GM18858 (cell line): ENCODE measurements at regions not wholly inside any gene's neighbourhood (a gene's known extent, or its start where the extent isn't known, plus 50 kb on each side); places are given as distances from the start of the nearest gene placed in this dataset.
"Not testable (repeated sequence)": the region's sequence is repeated elsewhere in the genome, so short reads cannot be mapped to it uniquely, and the experiment has no call there.

Experiments used
- ATAC-seq: cut with Tn5 transposase; IDR thresholded peaks from one replicate; pipeline ENCODE4 v1.9.1; 2021; ENCODE audit not compliant: unreplicated experiment

DNA sequence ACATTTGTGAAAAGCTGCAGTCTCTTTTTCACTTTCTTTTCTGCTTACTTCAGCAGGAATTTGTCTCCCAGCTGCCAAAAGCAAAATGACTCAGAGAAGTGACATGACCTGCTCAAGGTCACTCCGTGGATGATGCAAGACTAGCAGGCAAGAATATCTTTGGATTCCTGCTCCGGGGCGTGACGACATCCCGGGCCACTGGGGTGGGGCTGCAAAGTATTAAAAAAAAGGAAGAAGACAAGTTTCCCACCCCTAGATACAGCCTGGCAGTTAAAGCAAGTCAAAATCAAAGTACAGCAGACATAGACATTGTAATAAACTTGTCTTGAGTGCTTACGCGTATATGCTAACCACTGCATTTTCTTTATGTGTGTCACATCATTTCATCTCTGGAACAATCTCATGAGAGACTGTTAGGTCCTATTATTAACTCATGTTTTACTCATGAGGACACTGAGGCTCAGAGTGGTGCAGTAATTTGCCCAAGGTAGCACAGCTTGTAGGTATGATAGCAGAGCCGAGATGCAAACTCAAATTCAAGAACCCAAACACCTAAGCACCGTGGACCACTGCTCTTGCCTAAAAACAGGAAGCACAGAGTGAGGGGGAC lies 485.2 kb upstream of the PROK2 start:
- no peak for ATAC-seq

DNA sequence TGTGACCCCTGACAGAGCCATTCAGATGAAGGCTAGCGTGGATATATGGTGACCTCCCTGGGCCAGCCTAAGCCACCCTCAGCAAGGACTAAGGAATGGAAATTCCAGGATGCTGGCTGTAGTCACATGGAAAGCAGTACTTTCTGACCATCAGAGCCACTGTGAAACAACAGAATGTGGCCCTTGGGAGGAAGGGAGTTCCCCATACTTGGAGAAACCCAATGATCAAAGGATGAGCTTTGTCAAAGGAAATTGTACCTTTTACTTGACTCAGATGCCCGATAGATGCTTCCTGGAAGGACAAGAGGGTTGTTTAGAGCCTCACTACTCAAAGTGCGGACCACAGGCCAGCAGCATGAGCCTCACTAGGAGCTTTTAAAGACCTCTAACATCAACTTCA lies 484.5 kb upstream of the PROK2 start:
- no peak for ATAC-seq

DNA sequence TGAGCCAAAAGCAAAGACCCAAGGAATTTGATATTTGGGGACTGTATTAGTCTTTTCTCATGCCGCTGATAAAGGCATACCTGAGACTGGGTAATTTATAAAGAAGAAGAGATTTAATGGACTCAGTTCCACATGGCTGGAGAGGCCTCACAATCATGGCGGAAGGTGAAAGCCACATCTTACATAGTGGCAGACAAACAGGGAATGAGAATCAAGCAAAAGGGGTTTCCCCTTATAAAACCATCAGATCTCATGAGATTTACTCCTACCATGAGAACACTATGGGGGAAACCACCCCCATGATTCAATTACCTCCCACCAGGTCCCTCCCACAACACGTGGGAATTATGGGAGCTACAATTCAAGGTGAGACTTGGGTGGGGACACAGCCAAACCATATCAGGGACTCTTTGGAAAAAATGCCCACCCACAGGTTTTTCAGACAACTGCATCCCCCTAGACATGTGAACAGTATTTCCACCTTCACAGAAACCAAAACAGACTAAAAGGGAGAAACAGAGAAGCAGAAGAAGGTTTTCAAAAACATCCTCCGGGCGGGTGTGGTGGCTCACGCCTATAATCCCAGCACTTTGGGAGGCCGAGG lies 482.1 kb upstream of the PROK2 start:
- ATAC-seq = not testable (repeated sequence)

DNA sequence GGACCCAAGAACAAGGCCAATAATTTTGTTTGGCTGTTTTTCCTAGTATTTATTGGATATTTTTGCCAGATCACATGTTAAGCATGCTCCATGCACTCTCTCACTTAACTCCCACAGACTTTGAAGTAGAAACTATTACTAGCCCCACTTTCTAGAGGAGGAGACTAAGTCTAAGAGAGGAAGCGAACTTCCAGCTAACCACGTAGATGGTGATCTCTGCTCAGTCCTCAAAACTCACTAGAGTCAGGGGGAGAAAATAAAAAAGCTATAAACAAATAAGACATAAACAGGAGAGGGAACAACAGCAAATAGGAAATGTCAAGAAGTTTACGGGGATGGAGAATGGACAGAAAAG lies 481.0 kb upstream of the PROK2 start:
- ATAC-seq = no peak

DNA sequence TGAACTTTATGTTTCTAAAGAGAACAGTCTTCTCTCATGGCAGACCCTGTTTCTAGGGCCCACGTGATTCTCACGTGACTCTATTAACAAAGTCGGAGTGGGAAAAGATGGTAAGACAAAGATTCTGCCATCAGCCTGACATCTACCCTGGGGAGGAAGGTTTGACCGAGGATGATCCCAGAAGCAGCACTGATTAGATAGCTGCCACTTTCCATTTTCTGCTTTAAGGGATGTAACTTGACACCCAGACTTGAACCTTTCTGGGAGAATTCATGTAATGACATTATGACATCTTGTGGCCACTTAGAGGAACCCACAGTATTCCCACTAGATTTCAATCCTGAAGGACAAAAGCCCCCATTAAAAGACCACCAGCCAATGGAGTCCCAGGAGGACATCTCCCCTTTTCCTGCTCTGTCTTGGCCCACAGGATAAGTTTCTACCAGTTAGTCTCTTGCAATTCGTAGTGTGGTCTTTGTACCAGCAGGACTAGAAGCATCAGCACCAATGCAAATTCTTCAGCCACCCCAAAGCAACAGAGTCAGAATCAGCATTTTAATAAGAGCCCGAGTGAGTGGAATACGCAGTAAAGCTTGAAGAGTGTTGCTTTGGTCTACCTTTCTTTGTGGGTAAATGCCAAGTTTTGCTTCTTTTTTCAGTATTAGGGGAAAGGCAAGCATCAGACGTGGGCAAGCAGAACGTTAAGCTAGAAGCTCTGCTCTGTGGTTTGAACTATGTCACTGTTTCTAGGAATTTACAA lies 480.5 kb upstream of the PROK2 start:
- no peak for ATAC-seq

DNA sequence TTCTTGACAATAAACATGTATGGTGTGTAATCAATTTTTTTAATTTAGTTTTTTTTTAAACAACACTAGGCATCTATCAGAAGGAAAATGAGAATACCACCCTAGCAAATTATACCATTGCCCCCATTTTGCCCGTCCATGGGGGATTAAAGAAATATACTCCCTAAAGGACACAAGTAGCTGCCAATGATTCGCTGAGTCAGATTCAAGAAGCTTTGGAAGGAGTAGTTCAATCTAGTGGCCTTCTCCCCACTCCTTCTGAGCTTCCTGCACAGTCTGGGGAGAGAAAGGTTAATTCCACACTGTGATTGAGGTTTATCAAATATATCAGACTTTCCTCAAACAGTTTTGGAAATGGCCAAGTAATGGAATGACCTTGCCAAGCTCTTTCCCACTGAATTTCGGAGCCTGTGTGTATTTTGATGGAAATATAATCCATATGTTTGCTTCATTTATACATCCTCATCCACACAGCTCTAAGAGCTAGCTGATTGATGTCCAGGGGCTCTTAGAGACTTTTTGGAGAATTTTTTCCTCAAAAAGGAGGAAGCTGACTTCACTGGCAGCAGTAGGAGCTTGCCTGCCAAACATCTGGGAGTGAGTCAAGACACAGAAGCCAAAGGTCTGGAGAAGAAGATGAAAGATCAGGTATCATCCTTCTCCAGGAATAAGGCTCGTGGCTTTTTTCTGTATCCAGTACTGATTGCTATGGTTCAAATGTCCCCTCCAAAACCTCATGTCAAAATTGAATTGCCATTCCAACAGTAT lies 478.5 kb upstream of the PROK2 start:
- ATAC-seq = no peak

DNA sequence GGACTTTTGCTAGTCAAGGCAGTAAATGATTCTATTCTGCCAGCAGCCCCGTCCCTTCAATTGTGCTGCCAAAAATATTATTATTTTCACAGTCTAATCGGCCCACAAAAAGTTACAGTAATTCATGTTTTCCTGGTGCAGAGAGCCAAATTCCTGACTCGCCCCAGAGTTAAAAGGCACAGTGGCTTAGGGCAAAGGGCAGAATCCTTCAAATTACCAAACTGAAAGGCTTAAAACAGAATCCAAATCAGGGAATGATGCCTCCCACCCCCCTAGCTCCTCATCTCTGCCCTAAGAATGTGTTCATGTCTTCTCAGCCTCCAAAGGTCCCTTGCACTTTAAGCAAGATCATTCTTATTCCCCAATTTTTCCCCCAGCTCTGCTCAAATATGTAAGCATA lies 477.8 kb upstream of the PROK2 start:
- ATAC-seq = no peak

DNA sequence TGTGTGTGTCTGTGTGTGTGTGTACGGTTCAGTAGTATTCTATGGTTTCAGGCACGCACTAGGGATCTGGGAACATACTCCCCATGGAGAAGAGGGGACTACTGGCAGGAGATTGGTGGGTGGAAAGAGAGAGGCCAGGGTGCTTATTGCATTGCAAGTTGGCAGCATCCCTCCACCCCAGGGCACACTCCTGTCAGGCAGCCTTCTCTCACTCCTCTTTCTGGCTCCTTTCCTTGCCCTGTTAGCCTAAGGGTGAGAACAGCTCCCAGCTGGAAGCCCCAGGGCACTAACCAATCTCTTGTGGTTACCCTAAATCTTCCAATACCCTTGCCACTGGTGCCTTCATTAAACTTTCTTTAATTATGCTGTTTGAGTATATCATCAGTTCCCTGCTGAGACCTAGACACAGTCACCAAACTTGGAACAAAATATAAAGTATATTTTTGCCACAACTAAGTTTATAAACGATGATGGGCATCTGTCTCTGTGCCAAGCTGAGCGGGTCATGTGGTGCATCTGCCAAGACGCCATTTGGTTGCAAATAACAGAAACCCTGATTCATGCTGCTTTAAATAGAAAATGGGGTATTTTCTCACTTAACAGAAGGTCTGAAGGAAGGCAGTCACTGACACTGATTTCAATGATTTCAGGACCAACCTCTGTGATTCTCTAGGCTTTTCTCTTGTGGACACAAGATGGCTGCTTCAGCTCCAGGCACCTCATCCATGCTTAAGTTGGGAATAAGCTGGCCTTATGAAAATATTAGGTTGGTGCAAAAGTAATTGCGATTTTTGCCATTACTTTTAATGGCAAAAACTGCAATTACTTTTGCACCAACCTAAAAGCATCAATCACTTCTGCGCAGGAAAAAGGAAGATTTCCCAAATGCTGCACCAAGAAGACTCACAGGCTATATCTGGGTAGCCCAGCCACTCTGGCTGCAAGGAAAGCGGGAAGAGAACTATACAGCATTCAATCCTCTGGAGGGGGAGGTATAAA lies 476.9 kb upstream of the PROK2 start:
- ATAC-seq = no peak

DNA sequence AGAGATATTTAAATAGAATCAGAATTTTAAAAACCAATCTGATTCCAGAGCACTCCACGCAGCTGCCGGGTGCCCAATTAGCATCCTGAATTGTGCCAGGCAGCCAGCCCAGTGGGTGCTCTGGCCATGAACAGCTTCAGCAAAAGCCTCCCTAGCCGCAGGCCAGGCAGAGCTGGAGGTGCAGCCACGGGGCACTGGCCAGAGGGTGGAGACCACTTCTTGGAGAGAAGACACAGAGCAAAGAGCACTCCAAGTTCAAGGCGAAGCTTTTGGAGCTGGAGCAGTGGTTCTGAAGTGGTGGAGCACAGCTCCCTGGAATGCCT lies 475.6 kb upstream of the PROK2 start:
- no peak for ATAC-seq

DNA sequence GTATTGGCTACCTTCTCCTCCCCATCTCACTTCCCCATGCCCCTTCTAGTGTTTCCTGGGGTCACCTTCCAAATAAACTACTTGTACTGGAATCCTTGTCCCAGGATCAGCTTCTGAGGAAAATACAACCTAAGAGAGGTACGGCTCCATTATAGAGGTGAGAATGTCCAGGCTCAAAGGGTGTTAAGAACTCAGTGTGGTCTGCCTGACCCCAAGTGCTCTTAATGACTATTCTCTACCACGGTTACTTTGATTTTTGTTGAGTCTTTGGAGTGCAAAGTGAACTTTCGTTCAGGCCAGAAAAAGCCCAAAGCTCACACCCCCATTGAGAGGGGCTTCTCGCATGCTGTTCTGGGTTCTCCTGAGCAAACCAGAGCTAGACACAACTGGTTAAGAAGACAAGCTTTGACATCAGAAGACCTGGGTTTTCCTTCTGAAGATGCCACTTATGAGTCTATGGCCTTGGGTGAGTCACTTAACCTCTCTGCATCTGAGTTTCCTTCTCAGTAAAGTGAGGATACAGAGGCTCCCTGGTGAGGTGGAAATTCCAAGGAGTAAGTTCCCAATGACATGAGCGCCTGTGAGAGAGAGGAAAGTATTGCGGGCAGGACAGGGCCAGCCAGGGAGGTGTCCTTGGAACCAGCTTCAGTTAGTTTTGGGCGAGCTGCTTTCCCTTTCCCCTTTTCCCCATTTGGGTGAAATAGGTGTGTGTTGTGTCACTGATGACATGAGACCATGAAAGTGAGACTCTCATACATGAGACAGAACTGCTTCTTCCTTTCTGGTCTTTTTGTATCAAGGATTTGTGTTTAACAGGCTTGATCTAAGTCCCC lies 475.0 kb upstream of the PROK2 start:
- no peak for ATAC-seq

DNA sequence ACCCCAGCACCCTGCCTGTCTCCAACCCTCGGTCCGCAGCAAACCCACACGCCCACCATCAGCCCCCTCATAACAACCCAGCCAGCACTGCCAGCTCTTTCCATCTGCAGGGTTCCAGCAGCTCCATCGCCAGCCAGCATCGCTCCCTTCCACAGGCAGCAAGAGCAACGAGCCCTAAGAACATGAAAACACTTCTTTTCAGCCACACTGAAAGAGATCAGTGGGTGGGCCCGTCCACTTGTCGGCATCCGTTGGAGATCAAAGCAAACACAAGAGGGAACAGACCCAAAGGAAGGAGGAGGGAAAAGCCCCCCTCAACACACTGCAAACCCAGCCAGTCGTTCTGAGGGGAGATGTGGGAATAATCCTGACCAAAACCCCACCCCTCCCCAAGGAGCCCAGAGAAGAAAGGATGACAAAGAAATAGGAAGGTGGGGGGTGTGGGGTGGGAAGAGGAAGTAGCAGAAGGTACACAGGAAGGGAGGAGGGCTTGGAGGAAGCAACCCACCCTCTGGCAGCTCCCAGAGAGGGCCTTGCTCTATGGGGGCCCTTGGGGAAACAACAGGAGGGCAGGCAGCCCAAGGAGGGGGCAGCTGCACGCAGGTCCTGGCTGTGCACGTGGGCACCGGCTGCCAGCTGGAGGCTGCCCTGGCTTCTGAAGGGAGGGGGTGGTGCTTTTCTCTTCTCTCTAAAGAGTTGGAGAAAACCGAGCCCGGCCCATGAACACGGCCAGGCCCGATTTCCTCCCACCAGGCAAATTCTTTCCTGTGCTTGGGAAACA lies 473.6 kb upstream of the PROK2 start:
- no peak for ATAC-seq

DNA sequence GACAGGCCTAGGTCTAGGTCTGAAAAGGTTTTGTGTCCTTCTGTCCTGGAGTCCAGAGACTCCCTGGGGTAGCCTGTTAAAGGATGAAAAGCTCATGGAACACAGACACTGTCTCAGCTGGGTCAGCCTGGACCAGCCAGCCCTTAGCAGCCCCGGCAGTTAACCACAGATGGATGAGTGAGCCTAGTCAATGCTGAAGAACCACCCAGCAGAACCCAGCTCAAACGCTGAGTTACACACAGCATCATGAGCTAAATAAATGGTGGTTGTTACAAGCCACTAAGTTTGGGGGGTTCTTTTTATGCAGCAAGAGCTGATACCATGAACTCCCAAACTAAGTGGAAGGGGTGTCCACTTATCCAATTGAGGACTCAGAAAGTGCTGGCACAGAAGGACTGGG lies 472.8 kb upstream of the PROK2 start:
- ATAC-seq = no peak

DNA sequence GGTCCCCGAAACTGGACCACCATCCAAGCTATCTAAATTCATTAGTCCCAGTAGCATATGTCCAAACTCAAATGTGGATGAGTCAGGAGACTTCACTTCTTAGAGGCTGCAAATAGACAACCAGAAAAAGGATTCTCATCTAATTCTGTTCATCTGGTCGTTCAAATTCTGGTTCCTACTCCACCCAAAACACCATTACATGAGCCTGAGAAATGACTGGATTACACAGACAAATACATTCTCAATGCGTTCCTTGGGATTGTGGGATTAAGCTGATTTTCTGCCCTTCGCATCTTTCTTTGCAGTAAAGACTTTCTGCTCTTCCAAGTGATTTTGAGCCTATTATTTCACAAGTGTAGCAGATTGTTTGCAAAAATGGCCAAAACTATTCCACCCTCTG lies 472.3 kb upstream of the PROK2 start:
- ATAC-seq = no peak

DNA sequence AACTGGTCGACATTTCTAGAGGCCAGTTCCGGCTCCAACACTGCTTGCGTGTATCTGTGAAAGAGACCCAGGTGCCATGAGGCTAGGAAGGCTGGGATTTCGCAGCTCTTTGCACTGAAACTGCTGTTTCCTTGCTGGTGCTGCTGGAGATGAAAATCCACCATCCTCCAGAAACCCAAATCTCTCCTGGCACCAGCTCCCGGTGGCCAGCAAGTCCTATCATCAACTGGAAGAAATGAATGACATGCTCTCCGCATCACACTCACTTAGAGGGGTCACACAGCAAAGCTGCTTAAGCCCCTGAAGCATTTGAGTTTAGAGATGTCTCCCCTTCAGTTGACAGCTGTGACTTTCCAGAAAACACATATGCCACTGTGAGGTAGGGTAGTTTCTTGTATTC lies 471.8 kb upstream of the PROK2 start:
- no peak for ATAC-seq

DNA sequence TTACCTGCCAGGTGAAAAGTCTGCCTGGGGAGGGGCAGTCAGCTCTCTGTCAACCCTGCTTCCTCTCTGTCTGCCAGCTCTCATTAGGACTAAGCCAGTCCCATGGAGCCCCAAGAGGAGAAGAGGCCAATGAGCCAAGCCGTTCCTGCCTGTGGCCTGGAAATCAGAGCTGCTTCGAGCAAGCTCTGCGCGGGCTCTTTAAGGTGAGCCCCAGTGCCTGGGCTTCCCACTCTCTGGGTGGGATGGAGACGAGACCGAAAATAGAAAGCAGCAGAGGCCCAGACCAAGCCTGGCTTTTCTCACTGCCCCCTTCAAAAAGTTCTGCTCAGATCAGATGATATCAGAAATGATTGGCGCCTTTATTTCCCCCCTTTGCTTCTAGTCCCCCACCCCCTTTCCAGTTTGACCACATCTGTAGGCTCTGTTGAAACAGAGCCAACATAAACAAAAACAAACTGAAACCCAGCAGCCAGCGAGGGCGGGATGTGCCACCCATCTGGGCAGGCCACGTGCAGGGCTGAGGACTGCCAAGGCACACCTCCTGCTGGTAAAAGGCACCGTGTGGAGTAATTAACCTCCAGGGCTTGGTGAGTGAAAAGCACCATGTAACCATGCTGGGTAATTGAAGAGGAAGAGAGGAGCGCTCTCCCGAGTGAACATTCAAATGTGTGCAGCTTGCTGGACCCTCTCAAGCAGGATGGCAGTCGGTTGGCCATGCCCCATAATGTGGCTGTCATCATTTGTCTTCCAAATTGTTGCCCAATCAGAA lies 471.0 kb upstream of the PROK2 start:
- no peak for ATAC-seq

DNA sequence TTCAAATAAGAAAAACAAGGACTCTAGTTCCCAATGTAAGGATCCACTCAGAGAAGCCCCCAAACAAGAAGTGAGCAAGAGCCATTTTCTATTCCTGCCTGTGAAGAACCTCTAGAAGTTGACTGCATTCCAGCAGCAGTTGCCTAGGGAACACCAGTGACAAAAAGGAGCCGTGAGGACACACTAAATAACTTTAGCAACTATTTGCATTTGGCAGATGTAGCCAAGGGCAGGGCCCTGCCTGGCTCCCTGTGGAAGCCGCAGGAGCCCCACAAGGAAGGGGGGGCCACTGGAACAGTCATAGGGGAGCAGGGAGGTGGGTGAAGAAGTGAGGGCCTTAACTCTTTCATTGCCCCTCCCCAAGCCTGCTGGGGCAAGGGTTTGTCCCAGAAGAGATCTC lies 470.2 kb upstream of the PROK2 start:
- no peak for ATAC-seq

DNA sequence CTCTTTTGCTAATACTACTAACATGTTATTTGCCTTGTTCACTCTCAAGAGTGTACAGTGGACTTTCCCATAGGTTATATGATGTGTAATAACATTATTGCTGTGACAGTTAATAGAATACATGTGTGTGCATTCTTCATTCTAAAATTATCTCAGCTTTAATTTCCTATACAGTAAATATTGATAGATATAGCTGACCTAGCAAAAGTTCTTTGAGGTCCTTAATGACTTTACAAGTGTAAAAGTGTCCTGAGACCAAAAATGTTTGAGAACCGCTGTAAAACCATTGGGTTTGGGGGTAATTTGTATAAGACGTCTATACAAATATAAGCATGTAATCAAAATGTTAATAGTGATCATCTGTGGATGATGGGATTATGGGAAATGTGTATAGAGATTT lies 469.5 kb upstream of the PROK2 start:
- no peak for ATAC-seq

DNA sequence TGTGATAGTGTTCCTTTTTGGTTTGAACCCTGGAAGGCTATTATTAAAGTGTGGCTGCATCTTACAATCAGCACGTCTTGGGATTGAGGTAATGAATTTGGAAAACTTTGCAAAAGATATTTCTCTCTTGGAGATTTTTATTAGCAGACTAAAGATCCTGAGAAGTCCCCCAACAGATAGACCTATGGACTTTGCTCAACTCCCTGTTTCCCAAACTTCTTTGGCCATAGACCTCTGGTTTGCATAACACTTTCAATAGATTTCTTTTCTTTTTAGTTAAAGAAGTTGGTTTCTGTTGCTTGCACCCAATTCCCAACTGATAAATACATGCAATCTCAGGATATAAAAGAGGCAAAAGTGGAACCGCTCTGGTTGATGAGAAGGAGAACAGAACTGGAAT lies 465.8 kb upstream of the PROK2 start:
- no peak for ATAC-seq
